GM19395 (cell line): ENCODE measurements at regions not wholly inside any gene's neighbourhood (a gene's known extent, or its start where the extent isn't known, plus 50 kb on each side); places are given as distances from the start of the nearest gene placed in this dataset.

Experiments used
- ATAC-seq: cut with Tn5 transposase; IDR thresholded peaks from one replicate; pipeline ENCODE4 v1.9.1; 2021; ENCODE audit warnings: mild to moderate bottlenecking, moderate library complexity; ENCODE audit not compliant: unreplicated experiment

GRCh38 chr9:2243666-2244555 lies 228.8 kb downstream of the SMARCA2 start:
- ATAC-seq = no peak

- ATAC-seq = no peak
Observed at GRCh38 chr9:2247340-2247739, 232.2 kb downstream of the SMARCA2 start.

- no peak for ATAC-seq
Observed at GRCh38 chr9:2248768-2249265, 233.7 kb downstream of the SMARCA2 start.

- no peak for ATAC-seq
Observed at GRCh38 chr9:2253636-2254580, 238.8 kb downstream of the SMARCA2 start.

GRCh38 chr9:2255128-2255527 lies 240.0 kb downstream of the SMARCA2 start:
- no peak for ATAC-seq

GRCh38 chr9:2257248-2257929 lies 242.2 kb downstream of the SMARCA2 start:
- ATAC-seq = no peak

GRCh38 chr9:2260417-2261306 lies 245.5 kb downstream of the SMARCA2 start:
- no peak for ATAC-seq

GRCh38 chr9:2261421-2262103 lies 246.4 kb downstream of the SMARCA2 start:
- ATAC-seq = no peak

- no peak for ATAC-seq
Observed at GRCh38 chr9:2262386-2263071, 247.4 kb downstream of the SMARCA2 start.

- no peak for ATAC-seq
Observed at GRCh38 chr9:2263111-2263510, 248.0 kb downstream of the SMARCA2 start.

GRCh38 chr9:2263665-2264064 lies 248.5 kb downstream of the SMARCA2 start:
- no peak for ATAC-seq

- no peak for ATAC-seq
Observed at GRCh38 chr9:2264081-2264480, 248.9 kb downstream of the SMARCA2 start.

GRCh38 chr9:2267181-2267745 lies 252.1 kb downstream of the SMARCA2 start:
- ATAC-seq = no peak

- no peak for ATAC-seq
Observed at GRCh38 chr9:2269778-2270177, 254.6 kb downstream of the SMARCA2 start.

- ATAC-seq = no peak
Observed at GRCh38 chr9:2270565-2270964, 255.4 kb downstream of the SMARCA2 start.

- peak; percentile 93 for ATAC-seq
Observed at GRCh38 chr9:2271426-2271825, 256.3 kb downstream of the SMARCA2 start.

GRCh38 chr9:2274762-2275161 lies 259.6 kb downstream of the SMARCA2 start:
- no peak for ATAC-seq

GRCh38 chr9:2276296-2276695 lies 261.1 kb downstream of the SMARCA2 start:
- no peak for ATAC-seq
